ENCODE measurements at regions not wholly inside any gene's neighbourhood (a gene's known extent, or its start where the extent isn't known, plus 50 kb on each side); places are given as distances from the start of the nearest gene placed in this dataset.

DNA sequence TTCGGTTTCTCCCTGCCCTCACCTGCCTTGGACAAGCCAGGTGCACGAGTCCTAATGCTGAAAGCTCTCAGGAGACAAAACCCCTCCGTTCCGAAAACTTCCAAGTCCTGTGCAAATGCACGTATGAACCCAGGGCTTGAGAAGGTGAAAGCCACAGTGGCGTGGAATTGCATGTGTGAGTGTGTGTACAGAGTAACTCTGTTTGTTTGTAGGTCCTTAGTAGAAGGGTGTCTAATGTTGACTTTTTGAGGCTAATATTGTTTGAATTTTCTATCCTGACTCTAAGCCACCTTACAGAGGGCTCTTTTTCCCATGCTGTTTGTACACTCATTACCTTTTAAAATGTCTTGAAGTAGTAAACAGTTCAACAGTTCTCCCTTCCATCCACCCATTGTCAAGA is 129.1 kb downstream of the FOXA2 start:
- no peak for TF ChIP-seq YY1 (IDR thresholded peaks at IDR 0.05; ENCODE audit: insufficient read depth, insufficient read length)
- TF ChIP-seq ZNF274 (IDR thresholded peaks at IDR 0.05; ENCODE audit: low read depth, low read length) = no peak
